ENCODE measurements at regions not wholly inside any gene's neighbourhood (a gene's known extent, or its start where the extent isn't known, plus 50 kb on each side); places are given as distances from the start of the nearest gene placed in this dataset.

GRCh38 chr21:43347461-43348169, 79.3 kb downstream of the SIK1 start:
- no peak for TF ChIP-seq CTCF (conservative IDR thresholded peaks at IDR 0.05)
- H3K27ac ChIP-seq = no peak overlapping the region; the same call in 1 of the 2 replicates

GRCh38 chr21:43346551-43346950, 80.4 kb downstream of the SIK1 start:
- peak overlapping the region; percentile 100; the same call in 1 of the 2 replicates for H3K27ac ChIP-seq
- TF ChIP-seq CTCF (conservative IDR thresholded peaks at IDR 0.05) = no peak

GRCh38 chr21:43345746-43346409, 81.1 kb downstream of the SIK1 start:
- no peak for TF ChIP-seq CTCF (conservative IDR thresholded peaks at IDR 0.05)
- H3K27ac ChIP-seq = peak overlapping the region; percentile 100

GRCh38 chr21:43345046-43345745, 81.7 kb downstream of the SIK1 start:
- H3K27ac ChIP-seq = peak overlapping the region; percentile 100
- TF ChIP-seq CTCF (conservative IDR thresholded peaks at IDR 0.05) = no peak

GRCh38 chr21:43343992-43344886, 82.7 kb downstream of the SIK1 start:
- TF ChIP-seq CTCF (conservative IDR thresholded peaks at IDR 0.05) = no peak
- peak overlapping the region; percentile 100 for H3K27ac ChIP-seq

GRCh38 chr21:43343095-43343991, 83.6 kb downstream of the SIK1 start:
- peak; percentile 47 for TF ChIP-seq CTCF (conservative IDR thresholded peaks at IDR 0.05)
- peak overlapping the region; percentile 100 for H3K27ac ChIP-seq

Data from VCaP (cell line).